ENCODE measurements at regions not wholly inside any gene's neighbourhood (a gene's known extent, or its start where the extent isn't known, plus 50 kb on each side); places are given as distances from the start of the nearest gene placed in this dataset.

DNA sequence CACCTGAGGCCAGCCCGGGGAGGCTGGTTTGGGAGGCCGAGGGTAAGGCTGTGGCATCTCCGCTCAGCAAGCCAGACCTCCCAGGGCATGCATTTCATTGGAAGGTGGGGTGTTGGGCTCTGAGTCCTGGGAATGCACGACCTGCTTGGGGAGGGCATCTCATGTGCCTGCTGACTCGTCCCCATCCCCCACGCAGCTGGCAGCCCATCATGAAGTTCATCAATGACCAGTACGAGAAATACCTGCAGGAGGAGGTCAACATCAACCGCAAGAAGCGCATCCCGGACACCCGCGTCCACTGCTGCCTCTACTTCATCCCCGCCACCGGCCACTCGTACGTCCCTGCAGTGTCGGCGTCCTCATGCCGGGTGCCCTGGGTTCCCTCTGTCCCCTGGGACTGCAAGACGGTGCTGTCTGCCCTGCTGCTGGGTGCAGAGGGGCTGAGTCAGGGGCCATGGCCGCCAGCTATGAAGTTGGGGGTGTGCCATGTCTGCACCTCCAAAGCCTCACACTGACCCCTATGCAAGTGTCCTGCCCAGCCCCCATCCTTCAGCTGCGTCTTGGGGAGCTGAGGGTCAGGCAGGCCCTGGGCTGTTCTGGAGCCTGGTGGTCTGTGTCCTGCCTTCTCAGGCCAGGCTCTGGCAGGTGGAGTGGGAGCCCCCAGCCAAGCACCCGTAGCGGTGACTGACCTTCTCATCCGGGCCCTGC, 347.9 kb downstream of the SEC14L1 start:
- DNase-seq (ENCODE audit: low spot score): no peak

DNA sequence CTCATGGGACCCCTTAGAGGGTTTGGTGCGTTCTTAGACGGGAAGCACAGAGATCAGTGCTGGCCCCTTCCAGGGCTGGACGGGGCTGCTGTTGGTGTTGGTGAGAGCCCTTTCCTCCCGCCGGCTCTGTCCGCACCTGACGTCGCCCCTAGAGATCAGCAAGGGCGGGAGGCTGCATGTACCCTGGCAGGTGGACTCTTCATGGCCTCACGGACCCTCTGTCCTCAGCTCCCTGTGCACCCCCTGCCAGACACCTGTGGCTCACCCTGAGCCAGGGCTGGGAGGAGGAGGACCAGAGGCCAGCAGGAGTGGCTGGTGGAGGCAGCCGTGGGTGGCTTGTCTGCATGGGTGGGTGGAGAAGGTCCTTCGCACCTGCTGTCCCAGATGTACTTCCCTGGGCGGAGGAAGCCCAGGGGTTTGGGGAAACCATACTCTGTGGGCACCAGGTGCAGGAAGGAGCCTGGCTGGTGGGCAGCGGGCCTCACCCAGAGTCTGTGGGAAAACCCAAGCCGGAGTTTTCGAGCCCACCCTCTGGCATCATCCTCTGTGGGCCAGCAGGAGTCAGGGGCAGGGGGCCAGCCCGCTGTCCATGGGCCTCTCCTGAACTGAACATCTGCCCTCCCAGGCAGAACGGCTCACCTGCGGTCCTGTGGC, 348.6 kb downstream of the SEC14L1 start:
- DNase-seq (ENCODE audit: low spot score): no peak

DNA sequence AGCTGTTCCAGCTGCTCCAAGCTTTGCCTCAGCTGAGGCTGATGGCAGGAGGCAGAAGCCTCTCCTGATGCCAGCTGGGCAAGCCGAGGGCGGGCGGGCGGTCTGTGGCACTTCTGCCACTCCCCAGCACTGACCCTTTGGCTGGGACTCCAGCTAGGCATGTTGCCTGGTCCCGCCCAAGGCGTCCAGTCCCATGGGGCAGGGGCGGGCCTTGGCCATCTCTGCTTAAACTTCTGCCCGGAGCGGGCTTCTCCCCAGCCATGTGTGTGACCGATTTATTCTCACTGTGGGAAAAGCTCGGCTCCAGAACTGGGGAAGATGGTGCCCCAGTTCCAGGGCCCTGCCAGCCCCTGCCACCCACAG, 349.1 kb downstream of the SEC14L1 start:
- DNase-seq (ENCODE audit: low spot score): no peak

DNA sequence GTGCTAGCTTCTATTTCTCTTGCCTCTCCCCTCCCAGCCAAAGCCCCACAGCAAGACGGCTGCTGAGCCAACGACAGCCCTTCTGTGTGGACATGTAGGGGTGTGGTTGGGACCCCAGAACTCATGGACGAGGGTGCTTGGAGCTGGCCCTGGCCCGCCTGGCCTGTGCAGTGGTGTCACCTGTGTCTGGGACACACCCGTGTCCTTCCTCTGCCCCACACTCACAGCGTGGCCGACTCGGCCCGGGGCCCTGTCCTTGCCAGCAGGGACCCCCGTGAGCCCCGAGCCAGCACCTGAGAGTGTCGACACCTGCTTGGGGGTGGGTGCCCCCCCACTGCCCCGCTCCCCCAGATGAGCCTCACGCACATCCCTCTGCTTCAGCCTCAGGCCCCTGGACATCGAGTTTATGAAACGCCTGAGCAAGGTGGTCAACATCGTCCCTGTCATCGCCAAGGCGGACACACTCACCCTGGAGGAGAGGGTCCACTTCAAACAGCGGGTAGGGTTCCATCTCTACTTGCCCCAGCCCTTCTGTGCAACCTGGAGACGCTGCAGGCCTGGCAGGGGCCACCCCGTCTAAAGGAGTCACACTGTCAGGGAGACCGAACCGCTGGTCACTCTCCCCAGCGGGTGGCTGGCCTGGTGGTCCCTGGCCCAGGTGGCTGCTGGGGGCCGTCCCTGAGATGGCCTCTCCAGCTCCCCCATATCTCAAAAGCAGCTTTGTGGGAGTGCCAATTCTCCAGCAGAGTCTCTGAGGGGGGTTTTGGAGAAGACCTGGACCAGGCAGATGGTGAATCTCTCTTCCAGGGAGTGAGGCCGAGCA, 349.8 kb downstream of the SEC14L1 start:
- no peak for DNase-seq (ENCODE audit: low spot score)

DNA sequence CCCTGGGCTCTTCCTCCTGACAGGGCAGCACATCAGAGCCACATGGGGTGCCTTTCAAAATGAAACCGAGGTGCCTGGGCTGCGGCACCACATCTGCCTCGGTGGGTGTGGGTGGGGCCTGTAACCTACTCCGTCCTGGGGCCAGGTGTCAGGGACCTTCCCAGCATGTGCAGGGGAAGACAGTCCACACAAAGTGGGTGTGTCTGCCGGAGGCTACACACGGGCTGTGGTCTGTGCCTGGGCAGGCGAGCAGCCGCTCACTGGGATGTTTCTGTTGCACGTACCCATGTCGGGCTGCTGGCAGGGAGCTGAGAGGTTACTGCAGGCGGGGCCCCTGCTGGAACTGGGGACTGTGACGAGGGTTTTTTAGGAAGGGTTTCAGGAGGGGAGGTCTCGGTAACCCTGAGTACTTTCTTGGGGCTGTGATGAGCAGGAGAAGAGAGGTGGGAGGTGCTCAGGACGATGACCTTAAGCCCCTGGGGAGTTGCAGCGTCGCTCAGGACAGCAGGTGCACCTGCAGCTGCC, 351.2 kb downstream of the SEC14L1 start:
- DNase-seq (ENCODE audit: low spot score): no peak

DNA sequence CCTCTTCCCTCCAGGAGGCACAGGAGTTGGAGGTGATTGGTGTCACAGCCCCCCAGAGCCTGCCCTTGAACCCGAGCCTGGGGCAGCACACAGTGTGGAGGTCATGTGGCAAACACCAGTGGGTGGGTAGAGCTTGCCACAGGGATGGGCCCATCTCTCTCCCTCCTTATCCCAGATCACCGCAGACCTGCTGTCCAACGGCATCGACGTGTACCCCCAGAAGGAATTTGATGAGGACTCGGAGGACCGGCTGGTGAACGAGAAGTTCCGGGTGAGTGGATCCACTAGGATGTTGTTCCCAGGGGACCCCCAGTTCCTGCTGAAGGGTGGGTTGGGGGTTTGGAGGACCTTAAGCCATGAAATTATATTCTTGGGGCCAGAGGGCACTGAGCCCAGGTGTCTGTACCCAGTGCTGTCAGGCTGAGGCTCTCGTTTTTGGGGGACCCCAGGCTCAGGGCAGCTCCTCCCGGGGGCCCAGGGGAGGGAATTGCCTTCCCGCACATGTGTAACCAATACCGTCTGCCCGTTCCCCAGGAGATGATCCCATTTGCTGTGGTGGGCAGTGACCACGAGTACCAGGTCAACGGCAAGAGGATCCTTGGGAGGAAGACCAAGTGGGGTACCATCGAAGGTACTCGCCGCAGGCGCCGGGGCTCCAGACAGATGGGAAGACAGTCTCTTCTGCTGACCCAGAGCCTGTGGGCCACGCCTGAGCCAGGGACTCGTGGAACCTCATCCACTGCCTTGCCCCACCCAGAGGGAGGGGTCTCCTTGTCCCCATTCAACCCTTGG, 351.9 kb downstream of the SEC14L1 start:
- DNase-seq (ENCODE audit: low spot score): no peak

DNA sequence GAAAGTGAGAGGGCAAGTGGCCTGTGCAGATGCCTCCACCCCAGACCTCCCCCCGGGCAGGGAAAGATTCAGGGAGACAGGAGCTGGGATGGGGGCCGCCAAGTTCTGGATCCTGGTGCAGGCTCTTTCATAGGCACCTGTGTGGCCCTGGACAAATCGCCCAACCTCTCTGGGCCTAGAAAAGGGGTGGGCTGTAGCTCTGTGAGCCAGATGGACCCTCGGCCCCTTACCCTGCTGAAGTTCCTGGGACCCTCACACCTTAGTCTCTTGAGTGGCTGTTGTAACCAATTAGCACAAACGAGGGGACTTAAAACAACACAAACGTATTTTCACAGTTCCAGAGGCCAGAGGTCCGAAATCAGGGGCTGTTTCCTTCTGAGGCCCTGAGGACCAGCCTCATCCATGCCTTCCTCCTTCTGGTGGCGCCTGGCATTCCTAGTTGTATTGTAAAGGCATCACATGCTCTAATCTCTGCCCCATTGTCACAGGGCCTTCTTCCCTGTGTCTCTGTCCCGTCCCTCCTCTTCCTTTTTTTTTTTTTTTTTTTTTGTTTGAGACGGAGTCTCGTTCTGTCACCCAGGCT, 352.6 kb downstream of the SEC14L1 start:
- DNase-seq (ENCODE audit: low spot score): no peak

DNA sequence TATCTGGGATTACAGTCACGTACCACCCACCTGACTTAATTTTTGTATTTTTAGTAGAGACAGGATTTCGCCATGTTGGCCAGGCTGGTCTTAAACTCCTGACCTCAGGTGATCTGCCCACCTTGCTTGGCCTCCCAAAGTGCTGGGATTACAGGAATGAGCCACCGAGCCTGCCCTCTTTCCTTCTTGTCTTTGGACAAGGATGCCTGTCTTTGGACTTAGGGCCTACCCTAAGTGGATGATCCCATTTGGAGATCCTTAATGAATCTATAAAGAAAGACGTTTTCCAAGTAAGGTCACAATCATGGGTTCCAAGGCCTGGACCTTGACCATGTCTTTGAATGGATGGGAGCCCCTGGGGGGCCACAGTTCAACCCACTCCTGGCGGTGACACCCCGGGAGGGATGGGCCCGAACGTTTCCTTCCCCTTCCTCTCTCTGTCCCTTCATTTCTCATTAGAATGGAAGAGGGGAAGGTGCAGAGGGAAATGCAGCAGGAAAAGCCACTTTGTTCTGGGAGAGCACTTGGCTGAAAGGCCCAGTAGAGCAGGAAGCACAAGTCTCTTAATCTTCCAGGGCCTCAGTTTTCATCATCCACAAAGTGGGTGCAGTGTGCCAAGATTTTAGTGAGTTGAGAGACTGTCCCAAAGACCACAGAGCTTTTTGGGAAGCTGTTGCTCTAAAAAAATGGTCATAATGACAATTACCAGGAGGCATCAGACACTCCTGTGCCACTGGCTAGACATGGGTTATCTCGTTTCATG, 353.3 kb downstream of the SEC14L1 start:
- no peak for DNase-seq (ENCODE audit: low spot score)

DNA sequence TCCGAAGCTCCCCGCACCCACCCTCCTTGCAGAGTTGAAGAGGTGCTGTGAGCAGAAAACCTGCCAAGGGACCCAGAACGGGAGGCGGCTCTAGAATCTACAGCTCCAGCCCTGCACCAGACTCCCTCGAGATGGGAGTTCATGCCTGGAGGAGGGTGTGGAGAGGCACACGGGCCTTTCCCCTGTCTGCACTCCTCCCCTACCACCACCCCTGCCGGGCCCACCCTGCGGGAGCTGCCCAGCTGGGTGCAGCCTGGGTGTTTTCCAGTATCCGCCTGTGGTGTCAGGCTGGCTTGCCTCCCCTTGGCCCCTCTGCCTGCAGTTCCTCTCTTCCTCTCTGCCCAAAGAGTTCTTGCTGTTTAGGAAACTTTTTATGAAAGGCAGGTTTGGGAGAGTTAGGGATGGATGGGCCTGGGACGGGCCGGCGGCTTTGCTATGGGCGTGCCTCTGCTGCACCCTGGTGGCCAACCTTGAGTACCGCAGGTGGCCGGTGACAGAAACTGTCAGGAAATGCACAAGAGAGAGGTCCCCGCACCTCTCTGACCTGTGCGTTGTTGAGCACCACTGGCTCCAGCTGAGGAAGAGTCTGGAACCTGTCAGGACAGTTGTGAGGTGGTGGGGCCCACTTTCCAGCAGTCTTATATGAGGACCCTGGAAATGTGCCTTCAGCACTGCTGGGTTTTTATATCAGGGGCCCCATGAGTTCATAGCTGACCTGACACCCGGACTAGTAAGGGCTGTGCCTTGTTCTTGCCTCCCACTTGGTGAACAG, 354.1 kb downstream of the SEC14L1 start:
- DNase-seq (ENCODE audit: low spot score): peak; percentile 64

DNA sequence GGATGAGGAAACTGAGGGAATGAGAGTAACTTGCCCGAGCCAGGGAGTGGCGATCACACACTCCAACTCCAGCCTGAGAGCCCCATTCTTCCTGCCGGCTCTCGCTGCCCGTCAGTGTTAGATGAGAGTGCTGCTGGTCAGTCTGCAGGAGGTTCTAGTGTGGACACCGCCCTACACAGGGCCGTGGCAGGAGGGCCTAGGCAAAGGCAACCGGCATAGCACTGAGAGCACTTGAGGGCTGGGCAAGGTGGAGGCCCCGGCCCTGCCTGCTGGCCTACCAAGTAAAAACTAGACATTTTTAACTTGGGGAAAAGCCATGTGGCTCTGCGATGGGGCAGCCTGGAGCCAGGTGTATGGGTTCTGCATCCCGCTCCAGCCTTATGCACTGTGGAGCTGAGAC, 354.8 kb downstream of the SEC14L1 start:
- DNase-seq (ENCODE audit: low spot score): no peak

DNA sequence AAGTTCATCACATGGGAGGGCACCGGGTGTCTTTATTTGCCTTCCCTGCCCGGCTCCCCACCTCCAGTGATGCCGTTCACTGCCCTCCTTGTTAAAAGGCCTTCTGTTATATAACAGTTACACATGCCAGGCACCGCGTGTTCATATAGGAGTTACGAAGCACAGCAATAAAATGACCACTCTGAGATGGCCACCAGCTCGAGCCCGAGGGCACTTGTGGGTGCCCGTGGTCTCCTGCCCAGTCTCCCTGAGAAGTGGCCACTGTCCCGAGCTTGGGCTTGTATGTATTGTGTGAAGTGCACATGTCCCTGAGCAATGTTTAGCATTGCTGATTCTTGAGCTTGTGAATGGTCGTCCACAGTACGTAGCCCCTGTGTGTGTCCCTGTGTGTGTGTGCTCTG, 355.6 kb downstream of the SEC14L1 start:
- no peak for DNase-seq (ENCODE audit: low spot score)

DNA sequence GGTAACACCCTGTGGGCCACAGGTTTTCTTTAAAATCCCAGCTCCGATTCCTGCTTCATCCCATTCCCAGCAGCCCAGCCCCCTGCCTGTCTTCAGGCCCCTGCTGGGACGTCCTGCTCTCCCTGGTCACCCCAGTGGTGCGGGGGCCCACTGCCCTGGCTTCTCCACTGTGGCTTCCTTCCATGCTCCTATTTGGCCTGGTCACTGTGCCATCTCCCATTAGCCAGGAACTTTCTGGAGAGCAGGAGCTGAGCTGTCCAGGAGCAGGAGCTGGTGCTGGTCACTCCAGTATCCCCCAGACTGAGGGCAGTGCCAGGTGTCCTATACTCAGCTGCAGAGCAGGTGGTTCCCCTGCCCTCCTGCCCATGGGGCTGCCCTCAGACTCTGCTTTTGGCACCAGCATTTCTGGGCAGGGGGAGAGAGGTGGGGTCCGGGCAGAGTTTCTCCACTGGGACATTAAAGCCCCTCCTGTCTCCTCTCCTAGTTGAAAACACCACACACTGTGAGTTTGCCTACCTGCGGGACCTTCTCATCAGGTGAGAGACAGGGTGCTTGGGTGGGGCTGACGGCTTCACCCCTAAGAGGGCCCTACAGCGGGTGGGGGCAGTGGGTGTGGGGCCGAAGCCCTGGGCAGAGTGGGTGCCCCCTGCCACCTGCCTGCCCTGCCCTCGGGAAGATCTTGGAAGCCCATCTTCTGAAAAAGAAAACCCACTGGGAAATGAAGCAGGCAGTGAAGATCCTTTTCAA, 356.2 kb downstream of the SEC14L1 start:
- no peak for DNase-seq (ENCODE audit: low spot score)

DNA sequence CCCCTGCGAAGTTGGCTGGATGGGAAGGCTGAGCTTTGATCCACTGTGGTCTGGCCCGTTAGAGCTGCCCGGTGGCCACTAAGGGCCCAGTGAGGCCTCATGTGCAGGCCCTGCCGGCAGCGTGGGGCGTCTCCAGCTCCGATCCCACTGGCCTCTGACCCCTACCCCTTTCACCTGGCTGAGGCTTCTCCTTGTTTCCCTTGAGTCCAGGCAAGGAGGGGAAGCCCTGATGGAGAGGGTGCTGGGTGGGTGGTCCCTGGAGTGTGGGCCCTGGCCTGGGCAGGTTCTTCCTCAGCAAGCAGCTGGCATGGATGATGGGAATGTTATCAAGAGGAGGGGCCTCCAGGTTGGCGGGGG, 356.8 kb downstream of the SEC14L1 start:
- DNase-seq (ENCODE audit: low spot score): no peak

DNA sequence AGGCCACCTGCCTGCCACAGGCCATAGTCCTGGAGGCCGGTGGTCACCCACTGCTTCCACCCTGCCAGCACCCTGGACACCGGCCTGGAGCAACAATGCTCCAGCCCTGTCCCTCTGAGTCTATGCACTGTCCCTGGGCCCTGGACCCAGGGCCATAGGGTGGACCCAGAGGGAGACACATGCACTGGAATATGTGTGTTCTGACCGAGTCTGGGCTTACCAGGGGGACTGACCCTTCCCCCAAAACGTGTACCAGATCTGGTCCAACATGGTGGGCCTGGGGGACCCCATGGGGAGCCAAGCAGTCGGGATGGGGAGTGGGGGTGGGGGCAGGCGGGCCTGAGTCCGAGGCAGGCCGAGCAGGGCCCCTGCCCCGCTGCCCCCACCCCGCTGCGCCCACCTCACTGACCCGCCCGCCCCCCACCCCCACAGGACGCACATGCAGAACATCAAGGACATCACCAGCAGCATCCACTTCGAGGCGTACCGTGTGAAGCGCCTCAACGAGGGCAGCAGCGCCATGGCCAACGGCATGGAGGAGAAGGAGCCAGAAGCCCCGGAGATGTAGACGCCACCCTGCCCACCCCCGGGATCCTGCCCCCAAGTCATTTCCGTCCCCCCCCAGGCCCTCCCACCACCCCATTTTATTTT, 357.4 kb downstream of the SEC14L1 start:
- DNase-seq (ENCODE audit: low spot score): no peak

DNA sequence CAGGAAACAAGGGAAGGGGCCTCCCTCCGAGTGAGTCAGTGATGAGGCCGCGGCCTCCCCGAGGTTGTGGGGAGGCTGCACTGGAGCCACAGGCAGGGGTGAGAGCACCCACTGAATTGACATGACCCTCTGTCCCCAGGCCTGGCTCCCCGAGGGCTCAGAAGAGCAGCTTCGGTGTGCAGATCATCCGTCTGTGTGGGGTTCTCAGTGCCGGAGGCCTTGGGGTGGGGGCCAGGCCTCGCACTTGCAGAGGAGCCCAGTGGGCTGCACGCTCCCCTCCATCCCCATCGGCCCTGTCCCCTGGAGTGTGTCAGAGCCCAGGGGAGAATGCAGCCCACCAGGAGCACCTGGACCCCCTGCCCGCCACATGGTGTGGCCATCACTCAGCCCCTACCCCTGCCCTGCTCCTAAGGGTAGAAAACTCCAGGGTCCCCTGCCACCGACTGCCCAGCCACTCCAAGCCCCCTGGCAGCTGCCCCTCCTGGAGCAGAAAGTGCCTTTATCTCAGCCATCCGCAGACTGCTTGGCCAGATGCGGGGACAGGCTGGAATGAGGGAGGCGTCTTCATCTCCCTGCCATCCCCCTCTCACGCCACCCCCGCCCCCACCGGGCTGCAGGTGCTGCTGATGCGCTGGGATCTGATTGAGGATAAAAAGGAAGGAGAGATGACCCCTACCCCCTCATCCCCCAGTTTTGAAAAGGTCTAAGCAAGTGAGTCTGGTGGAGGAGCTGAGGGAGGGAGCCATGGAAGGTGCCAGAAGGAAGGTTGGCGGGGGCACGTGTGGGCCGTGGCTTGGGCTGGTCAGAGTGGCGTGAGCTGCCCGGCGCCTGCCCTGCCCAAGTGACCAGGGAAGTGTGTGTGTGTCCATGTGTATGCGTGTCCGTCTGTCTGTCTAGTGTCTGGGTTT, 358.3 kb downstream of the SEC14L1 start:
- no peak for DNase-seq (ENCODE audit: low spot score)

DNA sequence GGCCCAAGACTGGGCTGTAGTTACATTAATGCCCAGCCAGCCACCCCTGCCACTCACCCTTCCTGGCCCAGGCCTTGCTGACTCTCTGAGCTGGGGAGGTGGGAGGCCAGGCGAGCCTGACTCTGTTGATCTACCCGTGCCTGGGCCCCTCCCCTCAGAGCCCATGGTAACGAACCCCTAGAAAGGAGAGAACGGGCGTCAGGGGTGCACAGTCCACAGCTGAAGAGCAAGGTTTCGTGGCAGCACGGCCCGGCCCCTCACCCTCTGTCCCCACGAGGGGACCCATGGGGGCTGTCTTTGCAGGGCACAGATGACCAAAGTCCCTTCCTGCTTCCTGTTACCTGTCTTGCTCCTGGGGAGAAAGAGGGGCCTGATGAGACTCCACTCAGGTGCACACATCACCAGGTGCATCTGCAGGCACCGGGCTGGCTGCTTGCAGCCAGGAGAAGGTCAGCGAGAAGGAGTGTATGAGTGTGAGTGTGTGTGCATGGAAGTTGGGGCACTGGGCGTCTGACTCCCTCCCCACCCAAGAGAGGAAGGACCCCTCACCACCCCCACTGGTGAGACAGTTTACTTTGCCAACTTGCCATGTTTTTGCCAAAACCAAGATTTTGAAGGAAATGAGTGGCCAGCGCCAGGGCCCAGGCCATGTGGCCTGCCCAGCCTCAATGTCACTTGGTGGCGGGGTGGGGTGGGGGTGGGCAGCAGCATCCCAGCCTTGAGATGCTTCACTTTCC, 359.1 kb downstream of the SEC14L1 start:
- no peak for DNase-seq (ENCODE audit: low spot score)

DNA sequence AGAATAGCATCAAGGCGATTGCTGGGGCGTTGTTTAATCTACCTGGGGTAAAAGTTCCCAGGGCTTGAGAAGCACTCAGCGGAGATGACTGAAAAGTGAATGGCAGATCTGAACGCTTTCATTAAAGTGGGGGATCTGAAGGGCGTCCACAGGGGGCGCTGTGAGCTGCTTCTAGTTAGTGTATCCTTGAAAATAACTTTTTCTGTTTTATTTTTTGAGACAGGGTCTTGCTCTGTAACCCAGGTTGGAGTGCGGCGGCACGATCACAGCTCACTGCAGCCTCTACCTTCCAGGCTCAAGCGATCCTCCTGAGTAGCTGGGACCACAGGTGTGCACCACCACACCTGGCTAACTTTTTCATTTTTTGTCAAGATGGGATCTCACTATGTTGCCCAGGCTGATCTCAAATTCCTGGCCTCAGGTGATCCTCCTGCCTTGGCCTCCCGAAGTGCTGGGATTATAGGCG, 360.4 kb downstream of the SEC14L1 start:
- DNase-seq (ENCODE audit: low spot score): no peak

Data from kidney capillary endothelial cell (primary cell).